NCI-H2107 treated with DMSO at 0.1 percent for 48 hours (cell line): ENCODE measurements at regions not wholly inside any gene's neighbourhood (a gene's known extent, or its start where the extent isn't known, plus 50 kb on each side); places are given as distances from the start of the nearest gene placed in this dataset.

Experiments
- DNase-seq: peaks from one replicate; lab custom pipeline; 2025; ENCODE audit not compliant: unreplicated experiment; lab: John Stamatoyannopoulos, UW

GRCh38 chr7:70907259-70908247 is 224.4 kb upstream of the GALNT17 start:
- DNase-seq: no peak

GRCh38 chr7:70913924-70914323 is 218.0 kb upstream of the GALNT17 start:
- no peak for DNase-seq

GRCh38 chr7:70915067-70915466 is 216.9 kb upstream of the GALNT17 start:
- DNase-seq: no peak

- DNase-seq: no peak
Observed at GRCh38 chr7:70919481-70920073, 212.4 kb upstream of the GALNT17 start.

GRCh38 chr7:70920876-70921275 is 211.1 kb upstream of the GALNT17 start:
- no peak for DNase-seq

GRCh38 chr7:70923181-70923845 is 208.6 kb upstream of the GALNT17 start:
- DNase-seq: no peak

- DNase-seq: no peak
Observed at GRCh38 chr7:70925411-70926115, 206.4 kb upstream of the GALNT17 start.

GRCh38 chr7:70926666-70927065 is 205.3 kb upstream of the GALNT17 start:
- DNase-seq: no peak

GRCh38 chr7:70935311-70935710 is 196.6 kb upstream of the GALNT17 start:
- no peak for DNase-seq

- DNase-seq: no peak
Observed at GRCh38 chr7:70935854-70936253, 196.1 kb upstream of the GALNT17 start.

GRCh38 chr7:70937424-70937823 is 194.5 kb upstream of the GALNT17 start:
- no peak for DNase-seq

GRCh38 chr7:70940597-70940996 is 191.3 kb upstream of the GALNT17 start:
- no peak for DNase-seq

GRCh38 chr7:70942791-70943190 is 189.2 kb upstream of the GALNT17 start:
- no peak for DNase-seq

GRCh38 chr7:70944516-70944915 is 187.4 kb upstream of the GALNT17 start:
- DNase-seq: no peak

- no peak for DNase-seq
Observed at GRCh38 chr7:70947181-70947580, 184.8 kb upstream of the GALNT17 start.

- no peak for DNase-seq
Observed at GRCh38 chr7:70949862-70950261, 182.1 kb upstream of the GALNT17 start.

GRCh38 chr7:70951271-70951962 is 180.5 kb upstream of the GALNT17 start:
- no peak for DNase-seq

- no peak for DNase-seq
Observed at GRCh38 chr7:70952311-70952710, 179.6 kb upstream of the GALNT17 start.

GRCh38 chr7:70953331-70953741 is 178.6 kb upstream of the GALNT17 start:
- DNase-seq: no peak

GRCh38 chr7:70953796-70954195 is 178.1 kb upstream of the GALNT17 start:
- no peak for DNase-seq

- no peak for DNase-seq
Observed at GRCh38 chr7:70972693-70973092, 159.3 kb upstream of the GALNT17 start.
